ENCODE measurements at regions not wholly inside any gene's neighbourhood (a gene's known extent, or its start where the extent isn't known, plus 50 kb on each side); places are given as distances from the start of the nearest gene placed in this dataset.

DNA sequence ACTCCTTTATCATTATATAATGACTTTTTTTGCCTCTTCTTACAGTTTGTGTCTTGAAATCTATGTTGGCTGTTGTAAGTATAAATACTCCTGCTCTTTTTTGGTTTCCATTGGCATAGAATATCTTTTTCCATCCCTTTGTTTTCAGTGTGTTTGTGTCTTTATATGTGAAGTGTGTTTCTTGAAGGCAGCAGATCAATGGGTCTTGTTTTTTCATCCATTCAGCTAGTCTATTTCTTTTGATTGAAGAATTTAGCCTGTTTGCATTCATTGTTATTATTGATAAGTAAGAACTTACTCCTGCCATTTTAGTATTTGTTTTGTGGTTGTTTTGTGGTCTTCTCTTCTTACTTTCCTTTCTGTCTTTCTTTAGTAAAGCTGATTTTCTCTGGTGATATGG, 322.8 kb downstream of the PLA2G4A start:
- H3K36me3 ChIP-seq: no peaks in the 10 kb centered on the region
- no peaks in the 10 kb centered on the region for H3K27me3 ChIP-seq
- H3K4me1 ChIP-seq: no peaks in the 10 kb centered on the region
- intact Hi-C loops (cut with DNase I): no loop called here
- peaks cover 0 to 10% (median 0%) of the 10 kb centered on the region in 4 donors for H3K9me3 ChIP-seq
- no peak for DNase-seq
- TF ChIP-seq, protein P1, sequence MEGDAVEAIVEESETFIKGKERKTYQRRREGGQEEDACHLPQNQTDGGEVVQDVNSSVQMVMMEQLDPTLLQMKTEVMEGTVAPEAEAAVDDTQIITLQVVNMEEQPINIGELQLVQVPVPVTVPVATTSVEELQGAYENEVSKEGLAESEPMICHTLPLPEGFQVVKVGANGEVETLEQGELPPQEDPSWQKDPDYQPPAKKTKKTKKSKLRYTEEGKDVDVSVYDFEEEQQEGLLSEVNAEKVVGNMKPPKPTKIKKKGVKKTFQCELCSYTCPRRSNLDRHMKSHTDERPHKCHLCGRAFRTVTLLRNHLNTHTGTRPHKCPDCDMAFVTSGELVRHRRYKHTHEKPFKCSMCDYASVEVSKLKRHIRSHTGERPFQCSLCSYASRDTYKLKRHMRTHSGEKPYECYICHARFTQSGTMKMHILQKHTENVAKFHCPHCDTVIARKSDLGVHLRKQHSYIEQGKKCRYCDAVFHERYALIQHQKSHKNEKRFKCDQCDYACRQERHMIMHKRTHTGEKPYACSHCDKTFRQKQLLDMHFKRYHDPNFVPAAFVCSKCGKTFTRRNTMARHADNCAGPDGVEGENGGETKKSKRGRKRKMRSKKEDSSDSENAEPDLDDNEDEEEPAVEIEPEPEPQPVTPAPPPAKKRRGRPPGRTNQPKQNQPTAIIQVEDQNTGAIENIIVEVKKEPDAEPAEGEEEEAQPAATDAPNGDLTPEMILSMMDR (IDR thresholded peaks at IDR 0.05): no peak
- TF ChIP-seq EP300 (IDR thresholded peaks at IDR 0.05) (no peak), POLR2AphosphoS5 (IDR thresholded peaks at IDR 0.05) (no peak)
- H3K4me3 ChIP-seq: no peak overlapping the region
- no peak overlapping the region for H3K27ac ChIP-seq

DNA sequence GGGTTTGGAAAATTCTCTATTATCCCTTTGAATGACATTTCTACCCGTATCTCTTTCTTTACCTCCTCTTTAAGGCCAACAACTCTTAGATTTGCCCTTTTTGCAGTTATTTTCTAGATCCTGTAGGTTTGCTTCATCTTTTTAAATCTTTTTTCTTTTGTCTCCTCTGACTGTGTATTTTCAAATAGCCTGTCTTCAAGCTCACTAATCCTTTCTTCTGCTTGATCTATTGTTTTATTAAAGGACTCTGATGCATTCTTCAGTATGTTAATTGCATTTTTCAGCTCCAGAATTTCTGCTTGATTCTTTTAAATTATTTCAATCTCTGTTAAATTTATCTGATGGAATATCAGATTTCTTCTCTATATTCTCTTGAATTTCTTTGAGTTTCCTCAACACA, 324.3 kb downstream of the PLA2G4A start:
- 45 to 80% methylated on average over 1 of the region's 1 CpG for WGBS, 2 donors
- intact Hi-C loops (cut with DNase I): no loop called here

DNA sequence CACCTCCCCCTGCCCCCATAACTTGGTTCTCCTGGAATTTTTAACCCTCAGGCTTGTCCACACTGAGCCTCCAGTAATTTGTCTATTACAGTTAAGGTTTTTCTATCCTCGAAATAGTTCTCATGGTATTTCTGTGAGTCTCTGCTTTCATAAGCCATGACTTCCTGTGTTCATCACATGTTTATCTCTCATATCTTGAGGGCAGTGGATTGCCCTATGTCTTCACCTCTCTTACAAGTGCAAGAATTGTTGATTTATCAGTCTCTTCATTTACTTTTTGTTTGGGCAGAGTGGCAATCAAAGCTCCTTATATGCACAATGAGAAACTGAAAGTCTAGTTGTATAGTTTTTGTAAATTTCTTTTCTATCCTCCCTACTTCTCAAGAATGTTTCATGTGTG, 328.4 kb downstream of the PLA2G4A start:
- Histone ChIP-seq H3K4me3 (no peak overlapping the region), H3K36me3 (no peaks in the 10 kb centered on the region), H3K4me1 (no peaks in the 10 kb centered on the region), H3K9me3 (peaks cover 0 to 10% (median 0%) of the 10 kb centered on the region in 4 donors), H3K27ac (no peak overlapping the region), H3K27me3 (no peaks in the 10 kb centered on the region)
- no peak for DNase-seq
- no peak for TF ChIP-seq POLR2A (IDR thresholded peaks at IDR 0.05)
- TF ChIP-seq, protein P1 (IDR thresholded peaks at IDR 0.05): no peak
- TF ChIP-seq EP300 (IDR thresholded peaks at IDR 0.05): no peak
- TF ChIP-seq POLR2AphosphoS5 (IDR thresholded peaks at IDR 0.05): no peak
- intact Hi-C loops (cut with DNase I): no loop called here
- 56 to 68% methylated on average over 1 of the region's 1 CpG for WGBS, 2 donors

More for the DNA sequence above, 324.3 kb downstream of the PLA2G4A start:
- no peaks in the 10 kb centered on the region for H3K4me1 ChIP-seq
- peaks cover 0 to 10% (median 0%) of the 10 kb centered on the region in 4 donors for H3K9me3 ChIP-seq
- DNase-seq: no peak
- H3K36me3 ChIP-seq: no peaks in the 10 kb centered on the region
- TF ChIP-seq POLR2AphosphoS5 (IDR thresholded peaks at IDR 0.05) (no peak), EP300 (IDR thresholded peaks at IDR 0.05) (no peak), POLR2A (IDR thresholded peaks at IDR 0.05) (no peak)
- TF ChIP-seq, protein P1 (IDR thresholded peaks at IDR 0.05): no peak
- no peaks in the 10 kb centered on the region for H3K27me3 ChIP-seq
- no peak overlapping the region for H3K4me3 ChIP-seq
- no peak overlapping the region for H3K27ac ChIP-seq

DNA sequence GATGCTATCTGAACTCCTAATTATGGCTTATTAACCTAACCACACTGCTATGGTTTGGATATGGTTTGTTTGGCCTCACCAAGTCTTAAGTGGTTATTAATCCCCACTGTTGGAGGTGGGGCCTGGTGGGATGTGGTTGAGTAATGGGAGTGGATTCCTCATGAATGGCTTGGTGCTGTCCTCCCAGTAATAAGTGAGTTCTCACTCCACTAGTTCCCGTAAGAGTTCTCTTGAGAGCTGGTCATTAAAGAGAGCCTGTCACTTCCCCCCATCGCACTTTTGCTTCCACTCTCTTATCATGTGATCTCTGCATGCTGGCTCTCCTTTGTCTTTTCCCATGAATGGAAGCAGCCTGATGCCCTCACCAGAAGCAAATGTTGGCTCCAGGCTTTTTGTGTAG, 328.8 kb downstream of the PLA2G4A start:
- no peaks in the 10 kb centered on the region for H3K4me1 ChIP-seq
- TF ChIP-seq POLR2AphosphoS5 (IDR thresholded peaks at IDR 0.05) (no peak), POLR2A (IDR thresholded peaks at IDR 0.05) (no peak), EP300 (IDR thresholded peaks at IDR 0.05) (no peak)
- TF ChIP-seq, protein P1 (IDR thresholded peaks at IDR 0.05): no peak
- no peak overlapping the region for H3K4me3 ChIP-seq
- peaks cover 0 to 10% (median 0%) of the 10 kb centered on the region in 4 donors for H3K9me3 ChIP-seq
- no peaks in the 10 kb centered on the region for H3K36me3 ChIP-seq
- intact Hi-C loops (cut with DNase I): no loop called here
- no peaks in the 10 kb centered on the region for H3K27me3 ChIP-seq
- 50 to 67% methylated on average over 2 of the region's 2 CpGs for WGBS, 2 donors
- no peak overlapping the region for H3K27ac ChIP-seq
- no peak for DNase-seq

DNA sequence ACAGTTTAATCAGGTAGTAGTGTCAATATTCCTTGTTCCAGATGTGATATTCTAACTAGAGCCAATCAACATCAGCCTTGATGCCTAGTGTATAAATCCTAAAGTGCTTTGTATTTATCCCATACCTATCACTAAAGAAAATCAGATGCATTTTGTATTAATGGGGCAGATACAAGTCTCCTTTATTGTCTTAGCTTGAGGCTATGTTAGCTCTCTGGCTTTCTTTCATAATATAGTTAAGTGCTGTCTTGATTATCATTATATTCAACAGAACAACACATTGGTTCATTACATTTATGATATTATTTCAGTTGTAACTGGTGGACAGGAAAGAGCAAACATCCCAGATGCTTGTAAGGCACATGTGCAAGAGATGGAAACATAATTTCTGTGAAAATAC, 338.8 kb downstream of the PLA2G4A start:
- Histone ChIP-seq H3K9me3 (no peaks in the 10 kb centered on the region), H3K4me3 (no peak overlapping the region), H3K36me3 (no peaks in the 10 kb centered on the region), H3K27ac (no peak overlapping the region), H3K27me3 (no peaks in the 10 kb centered on the region), H3K4me1 (no peaks in the 10 kb centered on the region)
- no peak for DNase-seq
- intact Hi-C loops (cut with DNase I): no loop called here
- no peak for TF ChIP-seq POLR2AphosphoS5 (IDR thresholded peaks at IDR 0.05)
- TF ChIP-seq, protein P1 (IDR thresholded peaks at IDR 0.05): no peak
- TF ChIP-seq POLR2A (IDR thresholded peaks at IDR 0.05): no peak
- no peak for TF ChIP-seq EP300 (IDR thresholded peaks at IDR 0.05)

Data from sigmoid colon (tissue), 6 donors.